ENCODE measurements at regions not wholly inside any gene's neighbourhood (a gene's known extent, or its start where the extent isn't known, plus 50 kb on each side); places are given as distances from the start of the nearest gene placed in this dataset.

GRCh38 chr2:116416731-116417377 is 1397.6 kb upstream of the DDX18 start:
- TF ChIP-seq POLR2A (IDR thresholded peaks at IDR 0.05; ENCODE audit: low read depth, low read length) (no peak), POLR2AphosphoS5 (IDR thresholded peaks at IDR 0.05; ENCODE audit: insufficient read depth, low read depth, low read length) (no peak), EZH2 (IDR thresholded peaks at IDR 0.05; ENCODE audit: borderline replicate concordance, low read depth, low read length, severe bottlenecking) (no peak), FOS (IDR thresholded peaks at IDR 0.05; ENCODE audit: borderline replicate concordance, insufficient read depth, low read length) (no peak)
- TF ChIP-seq, protein P1, sequence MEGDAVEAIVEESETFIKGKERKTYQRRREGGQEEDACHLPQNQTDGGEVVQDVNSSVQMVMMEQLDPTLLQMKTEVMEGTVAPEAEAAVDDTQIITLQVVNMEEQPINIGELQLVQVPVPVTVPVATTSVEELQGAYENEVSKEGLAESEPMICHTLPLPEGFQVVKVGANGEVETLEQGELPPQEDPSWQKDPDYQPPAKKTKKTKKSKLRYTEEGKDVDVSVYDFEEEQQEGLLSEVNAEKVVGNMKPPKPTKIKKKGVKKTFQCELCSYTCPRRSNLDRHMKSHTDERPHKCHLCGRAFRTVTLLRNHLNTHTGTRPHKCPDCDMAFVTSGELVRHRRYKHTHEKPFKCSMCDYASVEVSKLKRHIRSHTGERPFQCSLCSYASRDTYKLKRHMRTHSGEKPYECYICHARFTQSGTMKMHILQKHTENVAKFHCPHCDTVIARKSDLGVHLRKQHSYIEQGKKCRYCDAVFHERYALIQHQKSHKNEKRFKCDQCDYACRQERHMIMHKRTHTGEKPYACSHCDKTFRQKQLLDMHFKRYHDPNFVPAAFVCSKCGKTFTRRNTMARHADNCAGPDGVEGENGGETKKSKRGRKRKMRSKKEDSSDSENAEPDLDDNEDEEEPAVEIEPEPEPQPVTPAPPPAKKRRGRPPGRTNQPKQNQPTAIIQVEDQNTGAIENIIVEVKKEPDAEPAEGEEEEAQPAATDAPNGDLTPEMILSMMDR (IDR thresholded peaks at IDR 0.05; ENCODE audit: extremely low read depth in 1 of 2, insufficient read depth in 1 of 2, low read depth in 1 of 2, low read length in 2 of 2), result no peak
